HAP-1 (cell line): ENCODE measurements at regions not wholly inside any gene's neighbourhood (a gene's known extent, or its start where the extent isn't known, plus 50 kb on each side); places are given as distances from the start of the nearest gene placed in this dataset.
"Not testable (repeated sequence)": the region's sequence is repeated elsewhere in the genome, so short reads cannot be mapped to it uniquely, and the experiment has no call there.

ENCODE experiments used
- DNase-seq, 2 experiments: peaks; one replicate each; pipeline ENCODE4 v3.0.0-alpha.2; 2016 to 2020; ENCODE audit warnings: low spot score in 2 of 2
- H3K27me3 ChIP-seq: fragments of 250-450 bp; sonication (Bioruptor Pico); 2 replicates; pipeline ENCODE4 v1.5.1; 2020; ENCODE audit warnings: low read depth, mild to moderate bottlenecking, moderate library complexity
- H3K36me3 ChIP-seq: fragments of 250-450 bp; sonication (Bioruptor Pico); replicated peaks from 2 replicates; pipeline ENCODE4 v1.5.1; 2020; ENCODE audit warnings: mild to moderate bottlenecking
- H3K4me1 ChIP-seq: fragments of 250-450 bp; sonication (Bioruptor Pico); 2 replicates; pipeline ENCODE4 v1.5.1; 2020; ENCODE audit warnings: mild to moderate bottlenecking
- H3K4me3 ChIP-seq: fragments of 250-450 bp; sonication (Bioruptor Pico); 2 replicates; pipeline ENCODE4 v1.5.1; 2020; ENCODE audit warnings: mild to moderate bottlenecking, moderate library complexity
- H3K9me3 ChIP-seq: fragments of 250-450 bp; sonication (Bioruptor Pico); 2 replicates; pipeline ENCODE4 v1.5.1; 2020; ENCODE audit warnings: mild to moderate bottlenecking, moderate library complexity
- in situ Hi-C: fragments of 300-500 bp; cut with MboI; formaldehyde crosslinking; loops from 3 replicates; pipeline ENCODE4 v1.14.3; 2020; ENCODE audit warnings: low sequenced_read_pairs, inconsistent platforms, mixed read lengths

DNA sequence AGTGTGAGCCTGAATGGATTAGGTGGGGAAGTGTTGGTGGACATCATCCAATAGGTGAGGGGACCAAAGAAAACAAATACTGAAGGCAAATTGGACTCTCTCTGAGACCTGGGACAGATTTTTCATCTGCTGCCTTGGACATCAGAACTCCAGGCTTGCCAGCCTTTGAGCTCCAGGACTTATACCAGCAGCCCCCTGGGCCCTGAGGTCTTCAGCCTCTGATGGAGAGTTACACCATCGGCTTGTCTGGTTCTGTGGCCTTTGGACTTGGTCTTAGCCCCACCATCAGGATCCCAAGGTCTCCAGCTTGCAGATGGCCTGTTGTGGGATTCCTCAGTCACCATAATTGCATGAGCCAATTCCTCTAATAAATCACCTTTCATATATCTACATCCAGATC is 80.8 kb upstream of the SLC8A3 start:
- in situ Hi-C loops: no loop called here
- Histone ChIP-seq H3K4me1 (no peaks in the 10 kb centered on the region), H3K9me3 (no peaks in the 10 kb centered on the region), H3K4me3 (no peak overlapping the region), H3K27me3 (no peaks in the 10 kb centered on the region), H3K36me3 (no peaks in the 10 kb centered on the region)
- DNase-seq: no peak

DNA sequence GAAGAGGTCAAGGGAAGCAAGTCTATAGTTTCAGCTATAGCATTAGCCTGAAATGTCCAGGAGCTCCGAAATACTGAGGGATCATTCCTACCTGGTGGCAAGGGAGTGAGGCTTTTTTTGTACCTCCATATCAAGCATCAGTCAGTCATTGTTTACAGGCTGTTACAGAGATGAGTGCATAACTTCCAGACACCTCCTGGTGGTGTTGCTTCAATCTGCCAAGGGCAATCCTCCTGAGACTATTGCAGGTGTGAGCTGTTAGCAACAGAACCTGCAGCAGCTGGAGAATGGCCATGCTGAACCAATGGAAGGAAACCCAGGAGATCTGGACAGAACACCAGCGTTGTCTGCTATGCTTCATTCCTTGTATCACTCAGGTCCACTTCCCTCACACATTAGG is 80.0 kb upstream of the SLC8A3 start:
- Histone ChIP-seq H3K36me3 (no peaks in the 10 kb centered on the region), H3K27me3 (no peaks in the 10 kb centered on the region), H3K4me3 (no peak overlapping the region), H3K9me3 (no peaks in the 10 kb centered on the region), H3K4me1 (no peaks in the 10 kb centered on the region)
- in situ Hi-C loops: no loop called here
- no peak for DNase-seq

DNA sequence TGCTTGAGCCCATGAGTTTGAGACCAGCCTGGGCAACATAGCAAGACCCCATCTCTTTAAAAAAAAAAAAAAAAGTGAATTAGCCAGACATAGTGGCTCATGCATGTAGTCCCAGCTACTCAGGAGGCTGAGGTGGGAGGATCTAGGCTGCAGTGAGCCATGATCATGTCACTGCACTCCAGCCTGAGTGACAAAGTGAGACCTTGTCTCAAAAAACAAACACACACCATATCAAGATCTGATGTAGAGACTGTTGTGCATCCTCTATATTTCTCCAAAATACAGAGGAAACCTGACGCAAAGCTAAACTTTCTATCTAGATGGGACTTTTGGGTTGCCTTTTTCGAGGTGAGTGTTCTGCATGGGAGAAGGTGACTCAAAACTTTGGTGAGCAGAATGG is 77.4 kb upstream of the SLC8A3 start:
- DNase-seq: no peak
- no peaks in the 10 kb centered on the region for H3K4me1 ChIP-seq
- no peaks in the 10 kb centered on the region for H3K27me3 ChIP-seq
- H3K36me3 ChIP-seq: no peaks in the 10 kb centered on the region
- H3K9me3 ChIP-seq: no peaks in the 10 kb centered on the region
- in situ Hi-C loops: no loop called here
- no peak overlapping the region for H3K4me3 ChIP-seq

DNA sequence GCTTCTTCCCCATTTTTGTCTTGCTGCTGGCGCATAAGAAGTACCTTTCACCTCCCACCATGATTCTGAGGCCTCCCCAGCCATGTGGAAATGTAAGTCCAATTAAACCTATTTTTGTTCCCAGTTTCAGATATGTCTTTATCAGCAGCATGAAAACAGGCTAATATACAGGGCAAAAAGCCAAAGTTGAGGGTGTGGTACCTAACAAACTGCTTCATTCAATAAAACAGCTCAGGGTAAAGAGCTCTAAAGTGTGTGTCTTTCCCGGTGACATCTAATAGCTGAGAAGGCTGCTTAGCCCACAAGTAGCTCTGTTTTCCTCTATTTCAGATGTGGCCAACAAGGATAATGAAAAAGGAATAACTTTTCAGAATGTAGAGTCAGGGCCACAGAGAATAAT is 76.7 kb upstream of the SLC8A3 start:
- no peaks in the 10 kb centered on the region for H3K4me1 ChIP-seq
- H3K9me3 ChIP-seq: no peaks in the 10 kb centered on the region
- no peak for DNase-seq
- H3K27me3 ChIP-seq: no peaks in the 10 kb centered on the region
- H3K36me3 ChIP-seq: no peaks in the 10 kb centered on the region
- no peak overlapping the region for H3K4me3 ChIP-seq
- in situ Hi-C loops: no loop called here

DNA sequence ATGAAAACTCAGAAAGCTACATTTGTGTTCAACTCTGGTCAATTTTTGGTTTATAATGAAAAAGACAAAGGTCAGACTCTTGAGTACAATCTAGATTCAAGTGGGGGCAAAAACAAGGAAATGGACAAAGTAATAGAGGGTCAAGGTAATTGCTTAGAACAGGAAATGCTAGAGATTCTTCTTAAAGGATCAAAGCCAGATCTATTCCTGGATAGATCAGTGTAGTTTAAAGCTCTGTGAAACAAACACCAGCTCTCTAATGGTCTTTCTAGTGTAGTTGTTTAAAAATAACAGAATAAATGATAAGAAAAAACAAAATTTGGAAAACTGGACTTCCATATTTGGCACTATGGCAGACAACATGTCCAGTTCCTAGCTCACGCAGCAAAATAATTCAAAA is 70.7 kb upstream of the SLC8A3 start:
- Histone ChIP-seq H3K9me3 (peaks cover 3% of the 10 kb centered on the region; the same call in 1 of the 2 replicates), H3K4me1 (no peaks in the 10 kb centered on the region), H3K36me3 (no peaks in the 10 kb centered on the region), H3K27me3 (no peaks in the 10 kb centered on the region), H3K4me3 (no peak overlapping the region)
- in situ Hi-C loops: no loop called here
- no peak for DNase-seq

DNA sequence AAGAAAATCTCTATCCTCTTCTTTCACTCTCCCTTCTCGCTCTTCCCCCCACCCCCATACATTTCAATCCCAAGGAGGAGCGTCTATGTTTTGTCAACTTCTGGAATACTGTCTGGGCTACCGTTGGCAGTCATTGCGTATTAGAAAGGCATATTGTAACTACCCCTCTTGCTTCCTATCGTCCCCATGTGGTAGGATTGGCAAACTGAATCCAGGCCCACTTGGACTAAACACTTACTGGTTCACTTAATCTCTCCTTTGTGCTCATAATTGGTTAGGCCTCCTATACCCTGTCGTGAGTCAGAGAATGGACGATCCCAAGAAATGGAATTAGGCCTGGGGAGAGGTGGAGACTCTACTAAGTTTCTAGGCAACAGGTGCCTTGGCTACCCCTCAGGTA is 68.8 kb upstream of the SLC8A3 start:
- in situ Hi-C loops: no loop called here
- H3K4me1 ChIP-seq: no peaks in the 10 kb centered on the region
- H3K4me3 ChIP-seq: no peak overlapping the region
- H3K36me3 ChIP-seq: no peaks in the 10 kb centered on the region
- peaks cover 3% of the 10 kb centered on the region; the same call in 1 of the 2 replicates for H3K9me3 ChIP-seq
- no peaks in the 10 kb centered on the region for H3K27me3 ChIP-seq
- DNase-seq: peak; percentile 33 to 56

DNA sequence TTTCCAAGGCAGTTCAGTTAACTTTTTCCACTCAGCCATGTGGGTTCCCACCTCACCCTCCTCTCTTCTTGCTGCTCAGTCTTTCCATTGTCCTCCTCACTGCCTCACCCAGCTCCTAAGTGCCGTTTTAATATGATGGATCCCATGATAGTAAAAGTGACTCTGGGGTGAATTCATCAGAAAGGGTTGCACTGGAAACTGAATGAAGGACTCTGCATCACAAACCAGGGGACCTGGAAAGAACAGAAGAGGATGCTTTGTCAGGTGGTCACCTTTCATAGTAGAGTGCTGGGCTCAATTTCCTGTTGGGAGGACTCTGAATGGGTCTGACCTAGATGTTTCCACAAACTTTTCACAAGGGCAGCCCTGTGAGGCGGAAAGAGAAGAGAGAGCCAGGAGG is 67.8 kb upstream of the SLC8A3 start:
- Histone ChIP-seq H3K27me3 (no peaks in the 10 kb centered on the region), H3K9me3 (peaks cover 3% of the 10 kb centered on the region; the same call in 1 of the 2 replicates), H3K4me3 (no peak overlapping the region), H3K4me1 (no peaks in the 10 kb centered on the region), H3K36me3 (no peaks in the 10 kb centered on the region)
- no peak for DNase-seq
- in situ Hi-C loops: no loop called here

DNA sequence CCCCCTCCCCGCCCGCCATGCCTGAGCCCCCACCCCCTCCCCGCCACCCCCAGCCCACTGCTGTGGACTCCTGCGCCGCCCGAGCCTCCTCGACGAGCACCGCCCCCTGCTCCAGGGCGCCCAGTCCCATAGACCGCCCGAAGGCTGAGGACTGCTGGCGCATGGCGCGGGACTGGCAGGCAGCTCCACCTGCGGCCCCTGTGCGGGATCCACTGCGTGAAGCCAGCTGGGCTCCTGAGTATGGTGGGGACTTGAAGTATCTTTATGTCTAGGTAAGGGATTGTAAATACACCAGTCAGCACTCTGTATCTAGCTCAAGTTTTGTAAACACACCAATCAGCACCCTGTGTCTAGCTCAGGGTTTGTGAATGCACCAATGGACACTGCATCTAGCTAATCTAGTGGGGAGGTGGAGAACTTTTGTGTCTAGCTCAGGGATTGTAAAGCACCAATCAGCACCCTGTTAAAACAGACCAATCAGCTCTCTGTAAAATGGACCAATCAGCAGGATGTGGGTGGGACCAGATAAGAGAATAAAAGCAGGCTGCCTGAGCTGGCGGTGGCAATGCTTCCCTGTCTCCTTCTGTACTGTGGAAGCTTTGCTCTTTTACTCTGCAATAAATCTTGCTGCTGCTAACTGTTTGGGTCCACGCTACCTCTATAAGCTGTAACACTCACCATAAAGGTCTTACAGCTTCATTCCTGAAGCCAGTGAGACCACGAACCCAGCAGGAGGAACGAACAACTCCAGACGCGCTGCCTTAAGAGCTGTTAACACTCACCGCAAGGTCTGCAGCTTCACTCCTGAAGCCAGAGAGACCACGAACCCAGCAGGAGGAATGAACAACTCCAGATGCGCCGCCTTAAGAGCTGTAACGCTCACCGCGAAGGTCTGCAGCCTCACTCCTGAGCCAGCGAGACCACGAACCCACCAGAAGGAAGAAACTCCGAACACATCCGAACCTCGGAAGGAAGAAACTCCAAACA is 66.6 kb upstream of the SLC8A3 start:
- H3K4me1 ChIP-seq, H3K36me3 ChIP-seq, in situ Hi-C loops, H3K27me3 ChIP-seq, H3K9me3 ChIP-seq: not testable (repeated sequence)
- peak overlapping the region; percentile 18 for H3K4me3 ChIP-seq
- peak in 1 of 2 experiments; percentile 43 for DNase-seq

DNA sequence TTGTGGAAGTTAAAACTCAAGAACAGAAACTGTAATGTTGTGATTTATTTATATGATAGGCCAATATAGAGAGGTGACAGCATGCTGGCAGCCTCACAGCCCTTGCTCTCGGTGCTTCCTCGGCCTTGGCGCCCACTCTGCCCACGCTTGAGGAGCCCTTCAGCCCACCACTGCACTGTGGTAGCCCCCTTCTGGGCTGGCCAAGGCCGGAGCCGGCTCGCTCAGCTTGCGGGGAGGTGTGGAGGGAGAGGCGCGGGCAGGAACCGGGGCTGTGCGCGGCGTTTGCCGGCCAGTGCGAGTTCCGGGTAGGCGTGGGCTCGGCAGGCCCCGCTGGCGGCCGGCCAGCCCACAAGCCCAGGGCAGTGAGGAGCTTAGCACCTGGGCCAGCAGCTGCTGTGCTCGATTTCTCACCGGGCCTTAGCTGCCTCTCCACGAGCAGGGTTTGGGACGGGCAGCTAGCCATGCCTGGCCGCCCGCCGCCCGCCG is 65.8 kb upstream of the SLC8A3 start:
- peak overlapping the region; percentile 29 for H3K4me3 ChIP-seq

DNA sequence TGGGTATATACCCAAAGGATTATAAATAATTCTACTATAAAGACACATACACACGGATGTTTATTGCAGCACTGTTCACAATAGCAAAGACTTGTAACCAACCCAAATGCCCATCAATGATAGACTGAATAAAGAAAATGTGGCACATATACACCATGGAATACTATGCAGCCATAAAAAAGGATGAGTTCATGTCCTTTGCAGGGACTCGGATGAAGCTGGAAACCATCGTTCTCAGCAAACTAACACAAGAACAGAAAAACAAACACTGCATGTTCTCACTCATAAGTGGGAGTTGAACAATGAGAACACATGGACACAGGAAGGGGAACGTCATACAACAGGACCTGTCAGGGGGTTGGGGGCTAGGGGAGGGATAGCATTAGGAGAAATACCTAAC is 64.8 kb upstream of the SLC8A3 start:
- H3K27me3 ChIP-seq, H3K36me3 ChIP-seq, in situ Hi-C loops, H3K4me3 ChIP-seq, H3K9me3 ChIP-seq, H3K4me1 ChIP-seq, DNase-seq: not testable (repeated sequence)

More for the DNA sequence above, 65.8 kb upstream of the SLC8A3 start:
- DNase-seq: peak; percentile 16 to 67
- in situ Hi-C loops: no loop called here
- H3K9me3 ChIP-seq: peaks cover 3% of the 10 kb centered on the region; the same call in 1 of the 2 replicates
- no peaks in the 10 kb centered on the region for H3K36me3 ChIP-seq
- no peaks in the 10 kb centered on the region for H3K4me1 ChIP-seq
- no peaks in the 10 kb centered on the region for H3K27me3 ChIP-seq

DNA sequence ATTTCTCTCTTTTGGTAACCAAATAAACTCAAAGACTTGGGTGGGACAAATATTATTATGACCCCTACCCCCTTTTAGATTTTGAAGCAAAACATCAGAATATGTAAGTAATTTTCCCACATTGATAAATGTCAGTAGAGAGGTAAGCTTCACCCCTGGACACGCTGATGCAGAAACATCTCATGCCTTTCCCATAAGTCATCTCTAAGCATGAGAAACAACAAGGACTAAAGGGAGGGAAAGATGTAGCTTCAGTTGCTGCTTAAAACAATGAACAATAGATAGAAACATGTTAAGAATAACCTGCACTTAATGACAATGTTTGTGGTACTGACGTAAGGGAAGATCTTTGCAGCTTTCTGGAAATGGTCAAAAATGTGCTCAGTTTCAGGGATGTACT is 56.3 kb upstream of the SLC8A3 start:
- DNase-seq: no peak
- no peaks in the 10 kb centered on the region for H3K27me3 ChIP-seq
- no peaks in the 10 kb centered on the region for H3K36me3 ChIP-seq
- in situ Hi-C loops: no loop called here
- H3K4me1 ChIP-seq: no peaks in the 10 kb centered on the region
- no peak overlapping the region for H3K4me3 ChIP-seq
- no peaks in the 10 kb centered on the region for H3K9me3 ChIP-seq

DNA sequence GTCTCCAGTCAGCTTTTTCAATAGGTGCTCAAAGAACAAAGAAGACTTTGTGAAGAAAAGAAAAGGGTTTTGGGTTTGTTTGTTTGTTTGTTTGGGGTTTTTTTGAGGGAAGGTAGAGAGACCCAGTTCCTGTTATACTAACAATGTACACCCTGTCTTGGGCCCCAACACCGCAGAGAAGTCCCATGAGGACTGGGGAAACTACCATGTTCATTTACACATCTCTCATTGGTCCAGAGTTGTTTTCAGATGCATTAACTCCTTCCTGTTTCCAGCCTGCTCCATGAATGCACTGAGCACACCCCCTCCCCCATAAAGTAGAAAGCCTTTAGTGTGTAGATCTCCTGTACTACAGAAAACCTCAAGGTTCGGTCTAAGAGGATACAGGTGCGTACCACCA is 51.1 kb upstream of the SLC8A3 start:
- Histone ChIP-seq H3K36me3 (no peaks in the 10 kb centered on the region), H3K9me3 (no peaks in the 10 kb centered on the region), H3K4me3 (no peak overlapping the region), H3K4me1 (no peaks in the 10 kb centered on the region), H3K27me3 (no peaks in the 10 kb centered on the region)
- in situ Hi-C loops: no loop called here
- no peak for DNase-seq

DNA sequence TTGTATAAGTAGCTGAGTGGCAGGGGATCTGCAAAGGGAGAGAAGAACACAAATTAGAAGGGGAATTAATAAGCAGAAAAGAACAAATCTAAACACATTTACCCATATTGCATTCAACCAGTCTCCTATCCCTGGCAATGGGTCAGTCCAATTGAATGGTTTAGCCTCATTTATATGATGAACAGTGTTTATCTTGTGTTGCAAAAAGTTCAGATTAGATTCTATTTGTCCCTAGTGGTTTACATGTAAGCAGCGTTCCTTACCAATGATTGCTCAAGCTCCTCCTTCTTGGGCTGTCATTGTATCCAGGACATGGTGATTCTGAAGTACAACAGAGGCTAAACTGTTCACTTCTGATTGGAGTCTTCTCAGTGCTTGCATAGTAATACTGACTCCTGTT is 49.9 kb upstream of the SLC8A3 start:
- H3K4me1 ChIP-seq, H3K9me3 ChIP-seq, DNase-seq, H3K36me3 ChIP-seq, H3K27me3 ChIP-seq, H3K4me3 ChIP-seq, in situ Hi-C loops: not testable (repeated sequence)
